GM18526 (cell line): ENCODE measurements at regions not wholly inside any gene's neighbourhood (a gene's known extent, or its start where the extent isn't known, plus 50 kb on each side); places are given as distances from the start of the nearest gene placed in this dataset.

Experiments
- POLR2A ChIP-seq: IDR thresholded peaks from 3 replicates; pipeline ENCODE4 v1.6.1; 2011; ENCODE audit not compliant: insufficient read length; ENCODE audit errors: extremely low read depth

DNA sequence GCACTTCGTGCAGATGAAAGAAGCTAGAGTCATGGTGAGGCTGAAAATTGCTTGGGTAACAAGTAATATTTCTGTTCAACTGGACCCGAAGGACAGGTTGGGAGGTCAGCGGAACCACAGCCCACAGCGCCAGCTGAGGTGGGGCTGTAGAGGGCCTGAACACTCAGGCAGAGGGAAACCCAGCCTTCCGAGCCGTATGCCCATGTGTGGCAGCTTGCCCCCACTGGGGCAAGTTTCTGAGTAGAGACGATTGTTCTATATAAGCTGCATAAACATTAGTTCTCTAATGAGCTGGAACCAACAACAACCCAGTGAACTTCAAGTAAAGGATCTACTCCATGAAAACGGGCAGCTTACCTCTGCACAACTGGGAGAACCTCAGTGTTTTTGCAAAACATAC is 58.4 kb upstream of the TNS3 start:
- TF ChIP-seq POLR2A: no peak

DNA sequence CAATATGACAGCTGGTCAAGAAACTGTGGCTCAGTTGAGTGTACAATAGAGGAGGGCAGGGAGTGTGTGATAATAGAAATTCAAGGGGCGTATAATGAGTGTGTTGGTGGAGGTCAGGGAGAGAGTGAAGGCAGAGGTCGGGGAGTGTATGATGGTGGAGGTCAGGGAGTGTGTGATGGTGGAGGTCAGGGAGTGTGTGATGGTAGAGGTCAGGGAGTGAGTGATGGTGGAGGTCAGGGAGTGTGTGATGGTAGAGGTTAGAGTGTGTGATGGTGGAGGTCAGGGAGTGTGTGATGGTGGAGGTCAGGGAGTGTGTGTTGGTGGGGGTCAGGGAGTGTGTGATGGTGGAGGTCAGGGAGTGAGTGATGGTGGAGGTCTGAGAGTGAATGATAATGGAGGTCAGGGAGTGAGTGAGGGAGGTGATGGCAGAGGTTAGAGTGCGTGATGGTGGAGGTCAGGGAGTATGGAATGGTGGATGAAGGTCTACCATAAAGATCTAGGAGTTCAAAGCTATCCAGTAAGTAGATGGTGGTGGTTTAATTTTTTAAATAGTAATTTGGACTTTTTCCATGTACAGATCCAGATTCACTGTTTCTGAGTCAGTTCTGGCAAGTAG is 57.7 kb upstream of the TNS3 start:
- TF ChIP-seq POLR2A: no peak

DNA sequence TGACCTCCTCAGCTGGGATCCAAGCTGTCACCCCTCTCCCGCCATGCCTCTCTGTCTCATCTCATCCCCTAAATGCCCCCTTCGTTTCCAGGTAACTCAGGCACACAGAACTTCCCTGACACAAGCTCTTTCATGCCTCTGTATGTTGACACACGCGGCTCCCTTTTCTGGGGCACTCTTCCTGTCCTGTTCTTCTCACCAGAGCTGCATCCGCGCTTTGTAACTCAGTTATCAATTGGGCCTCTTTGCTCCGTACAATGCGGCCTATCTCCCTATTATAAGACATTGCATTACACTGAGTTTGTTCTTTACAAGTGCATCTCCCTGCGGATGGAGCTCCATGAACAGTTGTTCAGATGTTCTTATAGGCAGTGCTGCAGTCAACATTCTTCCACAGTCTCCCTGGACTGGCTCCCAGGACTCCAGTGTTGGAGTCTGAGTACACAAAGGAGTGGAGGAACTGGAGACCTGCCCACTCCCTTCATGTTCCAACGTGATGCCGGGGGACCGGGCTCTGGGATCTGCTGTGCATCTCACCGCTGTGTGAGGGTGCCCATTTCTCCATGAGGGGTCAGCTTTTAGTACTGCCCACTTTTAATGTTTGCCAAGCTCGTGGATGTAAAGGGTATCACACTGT is 56.9 kb upstream of the TNS3 start:
- no peak for TF ChIP-seq POLR2A

DNA sequence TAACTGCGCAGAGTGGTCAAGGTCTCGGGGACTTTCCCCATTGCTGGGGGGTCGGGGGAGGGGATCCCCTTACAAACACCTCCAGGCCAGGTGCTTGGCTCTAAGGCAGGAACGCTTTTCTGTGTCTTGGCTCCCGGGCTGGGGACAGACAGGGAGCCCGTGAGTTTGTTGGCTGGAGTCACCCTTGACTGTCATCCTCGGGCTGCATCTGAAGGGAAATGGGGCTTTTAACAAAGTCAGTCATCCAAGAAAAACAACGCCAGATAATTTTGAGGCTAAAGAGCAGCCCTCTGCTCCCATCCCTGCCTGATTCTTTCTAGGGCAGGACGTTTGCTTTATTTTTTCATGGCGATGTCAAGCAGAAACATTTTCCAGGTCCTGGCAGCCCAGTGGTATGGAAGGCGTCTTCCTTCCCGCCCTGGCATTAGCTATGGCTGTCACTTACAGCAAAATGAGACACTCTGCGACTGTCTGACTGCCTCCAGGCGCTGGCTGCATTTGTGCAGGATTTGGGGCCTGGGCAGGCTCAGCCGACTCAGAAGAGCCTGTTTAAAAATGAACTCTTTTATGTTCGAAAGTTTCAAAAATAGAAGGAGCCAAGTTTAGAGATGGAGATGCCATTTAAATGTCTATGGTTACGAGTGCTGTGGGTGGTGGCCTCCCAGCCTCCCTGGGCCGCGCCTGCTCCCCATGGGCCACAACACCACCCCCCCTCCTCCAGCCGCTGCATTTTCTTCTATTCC is 54.7 kb upstream of the TNS3 start:
- TF ChIP-seq POLR2A: no peak

DNA sequence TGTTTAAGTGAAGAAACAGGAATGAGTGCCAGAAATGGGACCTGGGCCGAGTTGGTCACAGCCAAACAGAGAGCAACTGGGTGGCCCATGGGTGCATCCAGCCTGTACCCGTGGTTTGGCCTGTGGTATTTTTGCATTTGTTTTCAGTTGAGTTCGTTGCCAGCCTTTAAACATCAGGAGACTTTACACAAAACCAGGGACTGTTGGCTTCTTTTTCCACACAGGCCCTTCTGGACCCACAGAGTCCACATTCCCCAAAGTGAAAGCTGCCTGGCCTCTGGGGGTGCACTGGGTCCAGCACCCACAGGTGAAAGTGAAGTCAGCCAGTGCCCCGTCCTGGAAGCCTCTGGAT is 54.1 kb upstream of the TNS3 start:
- no peak for TF ChIP-seq POLR2A

DNA sequence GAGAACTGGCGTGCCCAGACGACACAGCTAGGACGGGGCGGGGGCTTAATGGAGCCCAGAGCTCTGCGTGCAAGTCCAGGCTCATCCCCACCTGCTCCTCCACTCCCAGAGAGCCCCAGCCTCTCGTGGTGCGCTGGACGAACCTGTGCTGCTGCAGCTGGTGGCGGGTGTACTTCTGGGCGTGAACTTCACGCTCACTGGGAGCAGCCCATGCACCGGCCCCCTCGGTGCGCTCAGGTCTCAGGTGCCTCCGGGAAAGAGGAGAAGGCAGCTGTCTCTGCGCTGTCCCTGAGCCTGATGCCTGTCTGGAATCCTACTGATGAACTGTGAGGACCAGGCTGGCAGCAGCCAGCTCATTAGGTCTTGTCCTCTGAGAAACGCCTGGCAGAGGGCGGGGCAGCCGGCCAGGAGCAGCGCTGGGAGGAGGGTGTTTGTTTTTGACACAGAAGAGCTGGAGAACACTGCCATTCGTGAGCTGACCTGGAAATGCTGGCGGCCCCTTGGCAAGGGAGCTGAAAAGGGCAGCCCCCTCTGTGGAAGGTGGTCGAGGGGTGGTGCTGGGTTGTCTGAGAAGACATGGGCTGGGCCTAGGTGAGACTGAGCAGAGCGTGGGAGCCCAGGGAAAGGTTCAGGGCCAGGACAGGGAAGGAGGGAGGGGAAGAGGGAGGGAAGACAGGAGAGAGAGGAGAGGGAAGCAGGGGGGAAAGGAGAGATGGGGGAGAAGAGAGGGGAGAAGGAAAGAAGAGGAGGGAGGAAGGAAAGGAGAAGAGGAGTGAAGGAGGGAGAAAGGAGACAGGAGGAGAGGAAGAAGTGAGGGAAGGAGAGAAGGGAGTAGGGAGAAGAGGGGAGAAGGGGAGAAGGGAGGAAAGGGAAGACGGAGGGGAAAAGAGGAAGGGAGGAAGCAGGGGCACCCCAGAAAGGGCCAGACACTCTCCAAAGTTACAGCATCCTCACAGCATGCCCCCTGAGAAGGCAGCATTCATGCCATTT is 53.5 kb upstream of the TNS3 start:
- no peak for TF ChIP-seq POLR2A

DNA sequence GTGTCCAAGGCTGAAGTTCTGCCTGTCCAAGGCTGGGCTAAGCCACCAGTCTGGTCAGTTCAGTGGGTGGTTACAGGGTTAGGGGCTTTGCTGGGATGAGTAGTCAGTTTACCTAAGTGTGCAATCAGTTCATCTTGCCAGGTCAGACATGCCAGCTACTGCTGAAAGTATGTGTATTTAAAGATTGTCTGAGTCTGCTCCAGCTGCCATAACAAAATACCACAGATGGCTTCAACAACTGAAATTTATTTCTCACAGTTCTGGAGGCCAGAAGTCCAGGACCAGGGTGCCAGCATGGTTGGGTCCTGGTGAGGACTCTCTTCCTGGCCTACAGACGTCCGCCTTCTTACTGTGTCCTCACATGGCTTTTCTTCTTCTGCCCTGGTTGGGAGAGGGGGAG is 52.4 kb upstream of the TNS3 start:
- TF ChIP-seq POLR2A: no peak

DNA sequence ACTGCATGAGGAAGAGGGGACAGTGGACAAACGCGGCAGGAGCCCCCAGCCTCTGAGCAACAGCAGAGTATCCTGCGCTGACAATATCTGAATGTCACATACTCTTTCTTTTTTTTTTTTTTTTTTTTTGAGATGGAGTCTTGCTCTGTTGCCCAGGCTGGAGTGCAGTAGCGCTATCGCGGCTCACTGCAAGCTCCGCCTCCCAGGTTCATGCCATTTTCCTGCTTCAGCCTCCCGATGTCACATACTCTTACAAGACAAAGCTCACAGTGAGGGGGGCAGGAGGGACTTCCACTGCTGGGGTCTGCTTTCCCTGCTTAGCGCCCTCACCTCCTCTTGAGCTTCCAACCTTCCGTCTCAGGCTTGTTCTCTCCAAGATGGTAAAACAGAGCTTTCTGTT is 51.2 kb upstream of the TNS3 start:
- no peak for TF ChIP-seq POLR2A
